CD8-positive, alpha-beta memory T cell (primary cell): ENCODE measurements at regions not wholly inside any gene's neighbourhood (a gene's known extent, or its start where the extent isn't known, plus 50 kb on each side); places are given as distances from the start of the nearest gene placed in this dataset.

Source experiments
- CTCF ChIA-PET: fragments of 350-600 bp; sonication (Branson Sonifier 250); formaldehyde crosslinking; loops from one replicate; lab custom pipeline; 2021; ENCODE audit warnings: antibody characterized with exemption; lab: Charles Lee
- POLR2A ChIA-PET: fragments of 350-600 bp; sonication (Branson Sonifier 250); formaldehyde crosslinking; loops from one replicate; lab custom pipeline; 2021; ENCODE audit warnings: antibody characterized with exemption; lab: Charles Lee
- DNase-seq, 5 donors: peaks; one replicate each; pipeline versions ENCODE4 v3.0.0 to v3.0.0-alpha.2; 2020 to 2022; ENCODE audit warnings: mixed read lengths in 1 of 5
- H3K27ac ChIP-seq: one replicate; pipeline ENCODE4 v1.7.0; 2013; ENCODE audit warnings: low read depth, mild to moderate bottlenecking, low read length, moderate library complexity
- H3K27me3 ChIP-seq: 2 replicates; pipeline ENCODE4 v1.7.0; 2013; ENCODE audit warnings: low read length, mild to moderate bottlenecking; ENCODE audit not compliant: insufficient read depth, poor library complexity, severe bottlenecking
- H3K36me3 ChIP-seq: 2 replicates; pipeline ENCODE4 v1.7.0; 2013; ENCODE audit warnings: mild to moderate bottlenecking, low read length, moderate library complexity; ENCODE audit not compliant: insufficient read depth
- H3K4me1 ChIP-seq: 2 replicates; pipeline ENCODE4 v1.7.0; 2013; ENCODE audit warnings: mild to moderate bottlenecking, low read length, moderate library complexity; ENCODE audit not compliant: insufficient read depth
- H3K4me3 ChIP-seq: 2 replicates; pipeline ENCODE4 v1.7.0; 2013; ENCODE audit warnings: mild to moderate bottlenecking, low read length
- H3K9me3 ChIP-seq: 2 replicates; pipeline ENCODE4 v1.7.0; 2013; ENCODE audit warnings: mild to moderate bottlenecking, low read length
- H3K27ac Mint-ChIP-seq, 8 donors: one replicate each; pipeline ENCODE4 v1.8.0; 2020 to 2021; ENCODE audit warnings: mixed read lengths in 8 of 8, mild to moderate bottlenecking in 6 of 8, inconsistent platforms in 3 of 8, moderate library complexity in 3 of 8
- H3K27me3 Mint-ChIP-seq, 2 donors: one replicate each; pipeline ENCODE4 v1.8.0; 2020 to 2021; ENCODE audit warnings: mixed read lengths in 2 of 2, mild to moderate bottlenecking in 1 of 2, moderate library complexity in 1 of 2
- H3K36me3 Mint-ChIP-seq, 3 donors: one replicate each; pipeline ENCODE4 v1.8.0; 2020 to 2021; ENCODE audit warnings: mixed read lengths in 3 of 3, inconsistent platforms in 1 of 3, mild to moderate bottlenecking in 1 of 3
- H3K4me1 Mint-ChIP-seq, 3 donors: one replicate each; pipeline ENCODE4 v1.8.0; 2020 to 2021; ENCODE audit warnings: mixed read lengths in 3 of 3, inconsistent platforms in 1 of 3, mild to moderate bottlenecking in 1 of 3
- H3K4me3 Mint-ChIP-seq, 7 donors: one replicate each; pipeline ENCODE4 v1.8.0; 2020 to 2021; ENCODE audit warnings: mixed read lengths in 7 of 7, mild to moderate bottlenecking in 6 of 7, moderate library complexity in 4 of 7, inconsistent platforms in 2 of 7
- H3K9me3 Mint-ChIP-seq, 5 donors: one replicate each; pipeline ENCODE4 v1.8.0; 2020 to 2022; ENCODE audit warnings: mixed read lengths in 5 of 5, mild to moderate bottlenecking in 3 of 5, moderate library complexity in 2 of 5, inconsistent platforms in 1 of 5

- H3K27ac ChIP-seq: no peak overlapping the region
- H3K36me3 Mint-ChIP-seq: no peaks in the 10 kb centered on the region
- H3K27me3 Mint-ChIP-seq: peaks cover 0 to 2% of the 10 kb centered on the region in 2 donors
- peaks cover 0 to 2% (median 0%) of the 10 kb centered on the region in 5 donors for H3K9me3 Mint-ChIP-seq
- ChIA-PET POLR2A (no interaction called here), CTCF (no interaction called here)
- no peak overlapping the region for H3K4me3 Mint-ChIP-seq
- H3K36me3 ChIP-seq: no peaks in the 10 kb centered on the region
- DNase-seq: no peak
- no peak overlapping the region for H3K27ac Mint-ChIP-seq
- no peaks in the 10 kb centered on the region for H3K4me1 Mint-ChIP-seq
- no peak overlapping the region for H3K4me3 ChIP-seq
- H3K9me3 ChIP-seq: no peaks in the 10 kb centered on the region
- H3K27me3 ChIP-seq: no peaks in the 10 kb centered on the region
- H3K4me1 ChIP-seq: no peaks in the 10 kb centered on the region
Observed at GRCh38 chr14:56905282-56905681, 95.0 kb upstream of the OTX2 start.

GRCh38 chr14:56903304-56903969 lies 93.2 kb upstream of the OTX2 start:
- peaks cover 0 to 2% (median 0%) of the 10 kb centered on the region in 5 donors for H3K9me3 Mint-ChIP-seq
- no peak overlapping the region for H3K4me3 Mint-ChIP-seq
- Histone ChIP-seq H3K27me3 (no peaks in the 10 kb centered on the region), H3K27ac (no peak overlapping the region), H3K9me3 (no peaks in the 10 kb centered on the region), H3K4me1 (no peaks in the 10 kb centered on the region), H3K4me3 (no peak overlapping the region), H3K36me3 (no peaks in the 10 kb centered on the region)
- CTCF ChIA-PET: no interaction called here
- no peaks in the 10 kb centered on the region for H3K4me1 Mint-ChIP-seq
- no peak overlapping the region for H3K27ac Mint-ChIP-seq
- no peaks in the 10 kb centered on the region for H3K36me3 Mint-ChIP-seq
- peaks cover 2 to 9% of the 10 kb centered on the region in 2 donors for H3K27me3 Mint-ChIP-seq
- no peak for DNase-seq
- POLR2A ChIA-PET: no interaction called here

DNA sequence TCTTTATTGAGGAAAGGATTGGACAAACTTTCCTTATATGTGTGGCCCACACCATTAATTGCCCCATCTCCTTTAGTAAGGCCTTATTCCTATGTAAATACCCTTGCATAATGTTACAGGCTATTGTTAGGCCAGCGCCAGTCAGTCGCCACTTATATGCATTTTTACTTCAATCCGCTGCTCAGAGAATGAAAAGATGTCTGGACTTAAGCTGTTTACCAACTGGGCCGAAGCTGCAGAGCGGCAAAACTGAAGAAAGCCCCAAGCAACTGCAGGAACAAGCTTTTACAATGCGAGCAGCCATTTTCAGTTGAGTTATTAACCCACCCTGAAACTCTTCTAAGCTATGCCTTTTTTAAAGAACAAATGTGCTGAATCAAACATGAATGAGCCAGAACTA lies 92.1 kb upstream of the OTX2 start:
- CTCF ChIA-PET: interaction anchor here (1.0 kb wide), 1 partner anchor 18 kb away, joined by 3 read pairs; no protein-coding TSS in a partner anchor
- no peaks in the 10 kb centered on the region for H3K4me1 Mint-ChIP-seq

GRCh38 chr14:56900726-56901125 lies 90.4 kb upstream of the OTX2 start:
- Histone ChIP-seq H3K27me3 (no peaks in the 10 kb centered on the region), H3K9me3 (no peaks in the 10 kb centered on the region), H3K36me3 (no peaks in the 10 kb centered on the region), H3K4me3 (no peak overlapping the region), H3K27ac (no peak overlapping the region), H3K4me1 (no peaks in the 10 kb centered on the region)
- Mint-ChIP-seq H3K27me3 (peaks cover 2 to 12% of the 10 kb centered on the region in 2 donors), H3K27ac (no peak overlapping the region), H3K9me3 (no peaks in the 10 kb centered on the region), H3K4me1 (no peaks in the 10 kb centered on the region), H3K4me3 (no peak overlapping the region), H3K36me3 (no peaks in the 10 kb centered on the region)
- CTCF ChIA-PET: no interaction called here
- POLR2A ChIA-PET: no interaction called here
- DNase-seq: no peak

More for the DNA sequence above, 92.1 kb upstream of the OTX2 start:
- no peak for DNase-seq
- POLR2A ChIA-PET: no interaction called here
- no peaks in the 10 kb centered on the region for H3K4me1 ChIP-seq
- H3K27me3 ChIP-seq: no peaks in the 10 kb centered on the region
- no peaks in the 10 kb centered on the region for H3K9me3 ChIP-seq
- Mint-ChIP-seq H3K27ac (no peak overlapping the region), H3K9me3 (no peaks in the 10 kb centered on the region), H3K36me3 (no peaks in the 10 kb centered on the region), H3K4me3 (no peak overlapping the region), H3K27me3 (peaks cover 2 to 9% of the 10 kb centered on the region in 2 donors)
- H3K4me3 ChIP-seq: no peak overlapping the region
- H3K36me3 ChIP-seq: no peaks in the 10 kb centered on the region
- no peak overlapping the region for H3K27ac ChIP-seq

DNA sequence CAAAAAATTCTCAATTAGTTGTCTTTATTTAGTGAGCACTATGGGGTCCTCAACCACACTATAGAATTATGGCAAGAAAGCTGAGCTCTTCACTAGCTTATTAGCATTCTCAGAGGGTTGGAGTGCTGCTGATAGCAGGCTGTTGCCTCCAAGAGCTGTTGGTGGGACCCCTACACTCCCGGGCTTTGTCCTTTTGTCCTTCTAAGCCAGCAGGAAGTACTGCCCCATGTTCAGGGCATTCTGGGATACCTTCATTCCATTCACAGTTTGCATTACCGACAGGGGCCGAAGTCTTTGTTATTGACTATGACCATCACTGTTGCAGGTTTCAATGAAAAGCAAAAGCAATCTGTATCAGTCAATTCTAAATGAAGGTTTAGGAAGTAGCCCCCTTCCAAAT lies 89.5 kb upstream of the OTX2 start:
- no peak for DNase-seq
- Mint-ChIP-seq H3K27me3 (peaks cover 2 to 18% of the 10 kb centered on the region in 2 donors), H3K4me3 (no peak overlapping the region), H3K4me1 (no peaks in the 10 kb centered on the region), H3K9me3 (no peaks in the 10 kb centered on the region), H3K27ac (no peak overlapping the region), H3K36me3 (no peaks in the 10 kb centered on the region)
- no peaks in the 10 kb centered on the region for H3K36me3 ChIP-seq
- H3K9me3 ChIP-seq: no peaks in the 10 kb centered on the region
- H3K4me1 ChIP-seq: no peaks in the 10 kb centered on the region
- H3K4me3 ChIP-seq: no peak overlapping the region
- no peaks in the 10 kb centered on the region for H3K27me3 ChIP-seq
- ChIA-PET CTCF (no interaction called here), POLR2A (no interaction called here)
- H3K27ac ChIP-seq: no peak overlapping the region

DNA sequence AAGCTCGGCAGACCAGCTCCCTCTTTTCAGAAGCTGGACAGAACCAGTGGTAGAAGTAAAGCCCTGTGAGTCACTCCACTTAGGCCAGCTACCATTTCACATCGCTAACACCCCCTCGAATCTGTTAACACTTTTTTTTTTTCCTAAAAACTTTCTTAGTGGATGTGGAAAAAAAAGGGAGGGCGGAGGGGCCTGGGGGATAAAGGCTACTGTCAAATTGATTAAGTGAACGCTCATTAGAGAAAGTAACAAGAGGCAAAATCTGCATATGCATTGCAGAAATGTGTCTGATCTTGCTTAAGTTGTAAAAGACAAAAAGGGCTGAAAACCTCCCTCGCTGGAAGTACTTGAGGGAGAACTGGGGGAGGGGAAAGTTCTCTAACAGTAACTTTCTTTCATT lies 86.6 kb upstream of the OTX2 start:
- Mint-ChIP-seq H3K9me3 (peaks cover 0 to 2% (median 0%) of the 10 kb centered on the region in 5 donors), H3K4me1 (no peaks in the 10 kb centered on the region), H3K27me3 (peaks cover 3 to 22% of the 10 kb centered on the region in 2 donors), H3K36me3 (no peaks in the 10 kb centered on the region), H3K4me3 (no peak overlapping the region), H3K27ac (no peak overlapping the region)
- no peak for DNase-seq
- Histone ChIP-seq H3K4me1 (no peaks in the 10 kb centered on the region), H3K36me3 (no peaks in the 10 kb centered on the region), H3K27me3 (no peaks in the 10 kb centered on the region), H3K27ac (no peak overlapping the region), H3K9me3 (no peaks in the 10 kb centered on the region), H3K4me3 (no peak overlapping the region)
- ChIA-PET POLR2A (no interaction called here), CTCF (no interaction called here)

- H3K4me1 ChIP-seq: no peaks in the 10 kb centered on the region
- H3K36me3 ChIP-seq: no peaks in the 10 kb centered on the region
- Mint-ChIP-seq H3K9me3 (peaks cover 0 to 2% (median 0%) of the 10 kb centered on the region in 5 donors), H3K4me1 (no peaks in the 10 kb centered on the region), H3K27me3 (peaks cover 6 to 27% of the 10 kb centered on the region in 2 donors), H3K36me3 (no peaks in the 10 kb centered on the region), H3K4me3 (no peak overlapping the region), H3K27ac (no peak overlapping the region)
- no peak overlapping the region for H3K4me3 ChIP-seq
- CTCF ChIA-PET: no interaction called here
- H3K27me3 ChIP-seq: no peaks in the 10 kb centered on the region
- POLR2A ChIA-PET: no interaction called here
- no peak for DNase-seq
- no peak overlapping the region for H3K27ac ChIP-seq
- H3K9me3 ChIP-seq: no peaks in the 10 kb centered on the region
Observed at GRCh38 chr14:56896231-56896630, 86.0 kb upstream of the OTX2 start.

DNA sequence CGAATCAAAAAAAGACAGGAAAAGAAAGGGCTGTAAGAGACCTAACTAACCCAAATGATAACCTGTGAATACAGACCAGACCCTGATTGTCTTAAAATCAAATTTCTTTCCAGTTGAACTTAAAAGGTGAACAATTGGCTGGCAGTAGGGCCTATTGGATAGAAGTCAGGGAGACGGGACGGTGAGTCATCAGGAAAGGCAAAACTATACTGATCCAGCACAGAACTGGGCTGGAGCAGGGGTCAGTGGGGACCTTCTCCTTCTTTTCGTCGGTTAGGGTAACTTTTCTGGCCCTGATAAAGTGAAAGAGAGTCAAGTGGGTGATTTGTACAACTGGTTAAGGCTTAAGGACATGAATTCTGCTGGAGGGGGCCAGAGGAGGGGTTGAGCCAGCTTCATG lies 84.9 kb upstream of the OTX2 start:
- Histone ChIP-seq H3K27ac (no peak overlapping the region), H3K27me3 (no peaks in the 10 kb centered on the region), H3K4me3 (no peak overlapping the region), H3K36me3 (no peaks in the 10 kb centered on the region), H3K9me3 (no peaks in the 10 kb centered on the region), H3K4me1 (no peaks in the 10 kb centered on the region)
- peaks cover 0 to 2% (median 0%) of the 10 kb centered on the region in 5 donors for H3K9me3 Mint-ChIP-seq
- ChIA-PET CTCF (no interaction called here), POLR2A (no interaction called here)
- H3K4me1 Mint-ChIP-seq: no peaks in the 10 kb centered on the region
- no peaks in the 10 kb centered on the region for H3K36me3 Mint-ChIP-seq
- H3K4me3 Mint-ChIP-seq: no peak overlapping the region
- no peak for DNase-seq
- no peak overlapping the region for H3K27ac Mint-ChIP-seq
- H3K27me3 Mint-ChIP-seq: peaks cover 6 to 30% of the 10 kb centered on the region in 2 donors
